HG03108 (cell line): ENCODE measurements at regions not wholly inside any gene's neighbourhood (a gene's known extent, or its start where the extent isn't known, plus 50 kb on each side); places are given as distances from the start of the nearest gene placed in this dataset.
A peak's percentile ranks its signal among the peaks of the same experiment; 100 is the strongest.
"Not testable (repeated sequence)": the region's sequence is repeated elsewhere in the genome, so short reads cannot be mapped to it uniquely, and the experiment has no call there.

ENCODE experiments used
- ATAC-seq: cut with Tn5 transposase; IDR thresholded peaks from one replicate; pipeline ENCODE4 v1.9.1; 2021; ENCODE audit warnings: moderate library complexity; ENCODE audit not compliant: unreplicated experiment

- ATAC-seq = no peak
These were observed 225.9 kb upstream of the MYO3A start for GRCh38 chr10:25707976-25708671.

GRCh38 chr10:25713894-25714240 lies 220.2 kb upstream of the MYO3A start:
- no peak for ATAC-seq

GRCh38 chr10:25724241-25724640 lies 209.8 kb upstream of the MYO3A start:
- no peak for ATAC-seq

- ATAC-seq = peak; percentile 54
These were observed 207.9 kb upstream of the MYO3A start for GRCh38 chr10:25725917-25726716.

- ATAC-seq = no peak
These were observed 195.3 kb upstream of the MYO3A start for GRCh38 chr10:25738776-25739175.

- no peak for ATAC-seq
These were observed 190.2 kb upstream of the MYO3A start for GRCh38 chr10:25743832-25744231.

- ATAC-seq = no peak
These were observed 189.5 kb upstream of the MYO3A start for GRCh38 chr10:25744574-25744973.

GRCh38 chr10:25745976-25746375 lies 188.1 kb upstream of the MYO3A start:
- no peak for ATAC-seq

- no peak for ATAC-seq
These were observed 186.9 kb upstream of the MYO3A start for GRCh38 chr10:25747084-25747483.

- ATAC-seq = no peak
These were observed 185.5 kb upstream of the MYO3A start for GRCh38 chr10:25748509-25748908.

GRCh38 chr10:25753776-25754175 lies 180.3 kb upstream of the MYO3A start:
- no peak for ATAC-seq

- not testable (repeated sequence) for ATAC-seq
These were observed 178.2 kb upstream of the MYO3A start for GRCh38 chr10:25755874-25756273.

GRCh38 chr10:25756784-25757183 lies 177.2 kb upstream of the MYO3A start:
- no peak for ATAC-seq

- ATAC-seq = no peak
These were observed 176.0 kb upstream of the MYO3A start for GRCh38 chr10:25758041-25758457.

- ATAC-seq = no peak
These were observed 175.5 kb upstream of the MYO3A start for GRCh38 chr10:25758511-25758910.

- ATAC-seq = no peak
These were observed 172.1 kb upstream of the MYO3A start for GRCh38 chr10:25761937-25762336.

- no peak for ATAC-seq
These were observed 167.8 kb upstream of the MYO3A start for GRCh38 chr10:25766213-25766612.

GRCh38 chr10:25766687-25767221 lies 167.3 kb upstream of the MYO3A start:
- no peak for ATAC-seq

- ATAC-seq = no peak
These were observed 165.9 kb upstream of the MYO3A start for GRCh38 chr10:25768167-25768566.

- no peak for ATAC-seq
These were observed 155.4 kb upstream of the MYO3A start for GRCh38 chr10:25778646-25779045.

GRCh38 chr10:25786161-25786560 lies 147.9 kb upstream of the MYO3A start:
- no peak for ATAC-seq

GRCh38 chr10:25786899-25787298 lies 147.1 kb upstream of the MYO3A start:
- no peak for ATAC-seq
